ENCODE measurements at regions not wholly inside any gene's neighbourhood (a gene's known extent, or its start where the extent isn't known, plus 50 kb on each side); places are given as distances from the start of the nearest gene placed in this dataset.

DNA sequence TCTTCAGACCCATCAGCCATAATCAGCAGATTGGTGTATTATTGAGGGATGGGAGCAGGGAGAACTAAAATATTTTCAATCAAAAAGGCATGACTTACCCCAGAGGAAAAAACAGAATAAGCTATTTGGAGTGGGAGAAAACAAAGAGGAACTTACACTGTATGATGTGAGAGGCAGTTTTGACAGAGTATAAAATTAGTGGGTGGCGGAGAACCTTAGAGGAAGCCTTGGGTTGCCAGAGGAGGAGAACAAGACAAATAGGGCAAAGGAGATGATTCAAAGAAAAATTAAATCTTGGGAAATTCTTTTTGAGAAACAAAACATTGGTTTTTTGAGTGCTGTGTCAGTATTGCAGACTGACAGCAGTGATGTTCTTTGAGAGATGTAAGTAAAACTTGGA, 285.0 kb downstream of the C11orf87 start:
- TF ChIP-seq, protein P1, sequence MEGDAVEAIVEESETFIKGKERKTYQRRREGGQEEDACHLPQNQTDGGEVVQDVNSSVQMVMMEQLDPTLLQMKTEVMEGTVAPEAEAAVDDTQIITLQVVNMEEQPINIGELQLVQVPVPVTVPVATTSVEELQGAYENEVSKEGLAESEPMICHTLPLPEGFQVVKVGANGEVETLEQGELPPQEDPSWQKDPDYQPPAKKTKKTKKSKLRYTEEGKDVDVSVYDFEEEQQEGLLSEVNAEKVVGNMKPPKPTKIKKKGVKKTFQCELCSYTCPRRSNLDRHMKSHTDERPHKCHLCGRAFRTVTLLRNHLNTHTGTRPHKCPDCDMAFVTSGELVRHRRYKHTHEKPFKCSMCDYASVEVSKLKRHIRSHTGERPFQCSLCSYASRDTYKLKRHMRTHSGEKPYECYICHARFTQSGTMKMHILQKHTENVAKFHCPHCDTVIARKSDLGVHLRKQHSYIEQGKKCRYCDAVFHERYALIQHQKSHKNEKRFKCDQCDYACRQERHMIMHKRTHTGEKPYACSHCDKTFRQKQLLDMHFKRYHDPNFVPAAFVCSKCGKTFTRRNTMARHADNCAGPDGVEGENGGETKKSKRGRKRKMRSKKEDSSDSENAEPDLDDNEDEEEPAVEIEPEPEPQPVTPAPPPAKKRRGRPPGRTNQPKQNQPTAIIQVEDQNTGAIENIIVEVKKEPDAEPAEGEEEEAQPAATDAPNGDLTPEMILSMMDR (conservative IDR thresholded peaks at IDR 0.05 in 1 of 2, IDR thresholded peaks at IDR 0.05 in 1 of 2; ENCODE audit: extremely low read depth in 1 of 2, insufficient read depth in 1 of 2, low read depth in 1 of 2, low read length in 2 of 2) = no peak
- no peak for TF ChIP-seq EZH2 (IDR thresholded peaks at IDR 0.05; ENCODE audit: borderline replicate concordance, low read length)
